Transverse colon (tissue), 4 donors: ENCODE measurements at regions not wholly inside any gene's neighbourhood (a gene's known extent, or its start where the extent isn't known, plus 50 kb on each side); places are given as distances from the start of the nearest gene placed in this dataset.

Experiments used
- POLR2A ChIP-seq: fragments of 450-650 bp; IDR thresholded peaks from one replicate; pipeline ENCODE4 v1.6.1; 2016; ENCODE audit warnings: antibody characterized with exemption, mild to moderate bottlenecking, moderate library complexity
- POLR2AphosphoS5 ChIP-seq, 3 donors: sonication (generic); formaldehyde crosslinking; IDR thresholded peaks; one replicate each; pipeline ENCODE4 v1.6.1; 2016; ENCODE audit warnings: antibody characterized with exemption in 3 of 3
- TF ChIP-seq, protein P1 (sequence below), 5 experiments: fragments of 200-600 bp in 3 of 5; fragments of 450-650 bp in 2 of 5; sonication (generic) in 3 of 5; IDR thresholded peaks; 1 replicate in 2 of 5; 2 replicates in 3 of 5; pipeline ENCODE4 v1.5.1; 2016 to 2017; ENCODE audit warnings: antibody characterized with exemption in 5 of 5, inconsistent platforms in 3 of 5, mild to moderate bottlenecking in 2 of 5, moderate library complexity in 1 of 5

- no peak for TF ChIP-seq POLR2AphosphoS5 (IDR thresholded peaks at IDR 0.05)
- TF ChIP-seq, protein P1, sequence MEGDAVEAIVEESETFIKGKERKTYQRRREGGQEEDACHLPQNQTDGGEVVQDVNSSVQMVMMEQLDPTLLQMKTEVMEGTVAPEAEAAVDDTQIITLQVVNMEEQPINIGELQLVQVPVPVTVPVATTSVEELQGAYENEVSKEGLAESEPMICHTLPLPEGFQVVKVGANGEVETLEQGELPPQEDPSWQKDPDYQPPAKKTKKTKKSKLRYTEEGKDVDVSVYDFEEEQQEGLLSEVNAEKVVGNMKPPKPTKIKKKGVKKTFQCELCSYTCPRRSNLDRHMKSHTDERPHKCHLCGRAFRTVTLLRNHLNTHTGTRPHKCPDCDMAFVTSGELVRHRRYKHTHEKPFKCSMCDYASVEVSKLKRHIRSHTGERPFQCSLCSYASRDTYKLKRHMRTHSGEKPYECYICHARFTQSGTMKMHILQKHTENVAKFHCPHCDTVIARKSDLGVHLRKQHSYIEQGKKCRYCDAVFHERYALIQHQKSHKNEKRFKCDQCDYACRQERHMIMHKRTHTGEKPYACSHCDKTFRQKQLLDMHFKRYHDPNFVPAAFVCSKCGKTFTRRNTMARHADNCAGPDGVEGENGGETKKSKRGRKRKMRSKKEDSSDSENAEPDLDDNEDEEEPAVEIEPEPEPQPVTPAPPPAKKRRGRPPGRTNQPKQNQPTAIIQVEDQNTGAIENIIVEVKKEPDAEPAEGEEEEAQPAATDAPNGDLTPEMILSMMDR (IDR thresholded peaks at IDR 0.05), result no peak
- TF ChIP-seq POLR2A, result no peak
These were observed 584.0 kb downstream of the SATB2 start for GRCh38 chr2:198873503-198874471.
